Panc1 (cell line): ENCODE measurements at regions not wholly inside any gene's neighbourhood (a gene's known extent, or its start where the extent isn't known, plus 50 kb on each side); places are given as distances from the start of the nearest gene placed in this dataset.

Source experiments
- ATAC-seq: fragments of 200-7000 bp; cut with Tn5 transposase; 2 replicates; pipeline ENCODE4 v1.9.1; 2020; ENCODE audit warnings: mild to moderate bottlenecking, moderate library complexity
- BruUV-seq: library from RNA; stranded (reverse); fragments of 400-500 nt; replicated peaks from 2 replicates; lab custom pipeline; 2021; lab: Mats Ljungman, UMichigan
- CTCF ChIA-PET: fragments of 300-600 bp; sonication (Branson Sonifier 250); formaldehyde crosslinking; loops from one replicate; lab custom pipeline; 2022; ENCODE audit warnings: antibody characterized with exemption; lab: Charles Lee
- POLR2A ChIA-PET: fragments of 300-600 bp; sonication (Branson Sonifier 250); formaldehyde crosslinking; loops from one replicate; lab custom pipeline; 2022; ENCODE audit warnings: antibody characterized with exemption; lab: Charles Lee
- DNase-seq: peaks from one replicate; pipeline ENCODE4 v3.0.0-alpha.2; 2010; ENCODE audit warnings: low read depth, low spot score
- H3K27ac ChIP-seq: 2 replicates; pipeline ENCODE4 v1.5.1; 2011; ENCODE audit warnings: mild to moderate bottlenecking, low read length, inconsistent platforms
- H3K27me3 ChIP-seq: fragments of 200-500 bp; sonication (Bioruptor generic); 2 replicates; pipeline ENCODE4 v1.6.0; 2014; ENCODE audit warnings: low read length, inconsistent platforms; ENCODE audit not compliant: control insufficient read depth, insufficient read depth
- H3K36me3 ChIP-seq: fragments of 200-500 bp; sonication (Bioruptor generic); 2 replicates; pipeline ENCODE4 v1.5.1; 2014; ENCODE audit warnings: inconsistent platforms, mild to moderate bottlenecking, low read length, moderate library complexity; ENCODE audit not compliant: control insufficient read depth, insufficient read depth
- H3K4me1 ChIP-seq: 2 replicates; pipeline ENCODE4 v1.5.1; 2011; ENCODE audit warnings: inconsistent platforms, mild to moderate bottlenecking, low read length, moderate library complexity; ENCODE audit not compliant: control insufficient read depth, insufficient read depth
- H3K4me3 ChIP-seq, 2 experiments: 2 replicates each; pipeline ENCODE4 v1.5.1; 2011 to 2012; ENCODE audit warnings: low read depth in 2 of 2, low read length in 2 of 2, mild to moderate bottlenecking in 2 of 2, inconsistent platforms in 1 of 2, moderate library complexity in 1 of 2
- H3K9me3 ChIP-seq: fragments of 200-500 bp; sonication (Bioruptor generic); 2 replicates; pipeline ENCODE4 v1.5.1; 2014; ENCODE audit warnings: low read depth, mild to moderate bottlenecking, inconsistent platforms, low read length, moderate library complexity; ENCODE audit not compliant: control insufficient read depth, insufficient read depth
- POLR2AphosphoS5 ChIP-seq: IDR thresholded peaks from 2 replicates; pipeline ENCODE4 v1.6.1; 2012; ENCODE audit warnings: mild to moderate bottlenecking, low read depth, low read length, moderate library complexity
- SIN3A ChIP-seq: IDR thresholded peaks from 2 replicates; pipeline ENCODE4 v1.6.1; 2012; ENCODE audit warnings: low read depth, mild to moderate bottlenecking, low read length, moderate library complexity, borderline replicate concordance; ENCODE audit not compliant: insufficient read depth
- TCF7L2 ChIP-seq: IDR thresholded peaks from 2 replicates; pipeline ENCODE4 v1.6.1; 2011; ENCODE audit warnings: mild to moderate bottlenecking, low read depth, low read length, inconsistent platforms
- in situ Hi-C: cut with HindIII; loops from 2 replicates; pipeline ENCODE4 v1.10.0; 2016; ENCODE audit warnings: low sequenced_read_pairs, low pct_unique_long_range_greater_than_20kb
- intact Hi-C: fragments of 100-400 bp; cut with micrococcal nuclease; formaldehyde crosslinking; loops from one replicate; pipeline ENCODE4 v1.10.0; 2022; ENCODE audit not compliant: unreplicated experiment
- TF ChIP-seq, protein P1 (sequence below): fragments of 450-650 bp; IDR thresholded peaks from 2 replicates; pipeline ENCODE4 v1.5.1; 2017; ENCODE audit warnings: mild to moderate bottlenecking
- TF ChIP-seq, protein P2 (sequence below), 2 experiments: IDR thresholded peaks; 2 replicates each; pipeline ENCODE4 v1.6.1; 2011 to 2012; ENCODE audit warnings: low read depth in 2 of 2, control low read depth in 1 of 2, low read length in 1 of 2, mild to moderate bottlenecking in 1 of 2, moderate library complexity in 1 of 2; ENCODE audit not compliant: insufficient read depth in 1 of 2

DNA sequence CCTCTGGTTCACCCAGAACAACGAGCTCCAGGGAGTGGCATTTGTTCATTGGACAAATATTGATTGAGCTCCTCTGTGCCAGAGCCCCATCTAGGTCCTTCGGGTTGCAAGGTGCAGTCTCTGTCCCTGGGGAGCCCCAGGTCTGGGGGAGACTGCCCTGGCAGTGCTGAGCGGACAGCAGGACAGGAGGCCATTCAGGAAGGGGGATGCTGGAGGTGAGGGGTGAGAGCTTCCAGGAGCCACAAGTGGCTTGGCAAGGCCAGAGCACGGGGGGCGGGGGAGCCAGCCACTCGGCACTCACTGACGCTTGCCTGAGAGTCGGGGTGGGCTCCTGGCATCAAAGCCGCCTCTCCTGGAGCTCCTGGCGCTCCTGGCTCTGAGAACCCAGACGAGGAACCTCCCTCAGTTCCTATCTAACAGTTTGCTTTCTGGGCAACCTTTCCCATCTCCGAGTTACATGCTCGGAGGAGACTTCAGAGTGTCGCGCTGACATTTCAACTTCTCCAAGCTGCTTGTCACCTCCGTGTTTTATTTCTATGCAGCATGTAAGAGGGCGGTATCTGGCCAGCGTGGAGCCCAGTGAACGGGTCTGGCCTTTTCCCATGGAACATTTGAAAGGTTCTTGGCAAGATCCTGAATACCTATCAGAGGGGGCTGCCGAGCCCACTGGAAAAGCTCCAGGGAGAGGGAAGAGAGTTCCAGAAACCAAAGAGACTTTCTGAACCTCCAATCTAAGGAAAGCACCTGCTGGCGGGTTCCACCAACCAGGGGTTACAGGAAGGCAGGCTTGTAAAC, 62.0 kb upstream of the BCL11B start:
- Histone ChIP-seq H3K27me3 (peaks cover 8% of the 10 kb centered on the region), H3K9me3 (no peaks in the 10 kb centered on the region), H3K4me3 (no peak overlapping the region), H3K36me3 (no peaks in the 10 kb centered on the region), H3K27ac (no peak overlapping the region), H3K4me1 (no peaks in the 10 kb centered on the region)
- no peak for DNase-seq
- TF ChIP-seq, protein P1, sequence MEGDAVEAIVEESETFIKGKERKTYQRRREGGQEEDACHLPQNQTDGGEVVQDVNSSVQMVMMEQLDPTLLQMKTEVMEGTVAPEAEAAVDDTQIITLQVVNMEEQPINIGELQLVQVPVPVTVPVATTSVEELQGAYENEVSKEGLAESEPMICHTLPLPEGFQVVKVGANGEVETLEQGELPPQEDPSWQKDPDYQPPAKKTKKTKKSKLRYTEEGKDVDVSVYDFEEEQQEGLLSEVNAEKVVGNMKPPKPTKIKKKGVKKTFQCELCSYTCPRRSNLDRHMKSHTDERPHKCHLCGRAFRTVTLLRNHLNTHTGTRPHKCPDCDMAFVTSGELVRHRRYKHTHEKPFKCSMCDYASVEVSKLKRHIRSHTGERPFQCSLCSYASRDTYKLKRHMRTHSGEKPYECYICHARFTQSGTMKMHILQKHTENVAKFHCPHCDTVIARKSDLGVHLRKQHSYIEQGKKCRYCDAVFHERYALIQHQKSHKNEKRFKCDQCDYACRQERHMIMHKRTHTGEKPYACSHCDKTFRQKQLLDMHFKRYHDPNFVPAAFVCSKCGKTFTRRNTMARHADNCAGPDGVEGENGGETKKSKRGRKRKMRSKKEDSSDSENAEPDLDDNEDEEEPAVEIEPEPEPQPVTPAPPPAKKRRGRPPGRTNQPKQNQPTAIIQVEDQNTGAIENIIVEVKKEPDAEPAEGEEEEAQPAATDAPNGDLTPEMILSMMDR: no peak
- TF ChIP-seq SIN3A (no peak), TCF7L2 (no peak), POLR2AphosphoS5 (no peak)
- TF ChIP-seq, protein P2, sequence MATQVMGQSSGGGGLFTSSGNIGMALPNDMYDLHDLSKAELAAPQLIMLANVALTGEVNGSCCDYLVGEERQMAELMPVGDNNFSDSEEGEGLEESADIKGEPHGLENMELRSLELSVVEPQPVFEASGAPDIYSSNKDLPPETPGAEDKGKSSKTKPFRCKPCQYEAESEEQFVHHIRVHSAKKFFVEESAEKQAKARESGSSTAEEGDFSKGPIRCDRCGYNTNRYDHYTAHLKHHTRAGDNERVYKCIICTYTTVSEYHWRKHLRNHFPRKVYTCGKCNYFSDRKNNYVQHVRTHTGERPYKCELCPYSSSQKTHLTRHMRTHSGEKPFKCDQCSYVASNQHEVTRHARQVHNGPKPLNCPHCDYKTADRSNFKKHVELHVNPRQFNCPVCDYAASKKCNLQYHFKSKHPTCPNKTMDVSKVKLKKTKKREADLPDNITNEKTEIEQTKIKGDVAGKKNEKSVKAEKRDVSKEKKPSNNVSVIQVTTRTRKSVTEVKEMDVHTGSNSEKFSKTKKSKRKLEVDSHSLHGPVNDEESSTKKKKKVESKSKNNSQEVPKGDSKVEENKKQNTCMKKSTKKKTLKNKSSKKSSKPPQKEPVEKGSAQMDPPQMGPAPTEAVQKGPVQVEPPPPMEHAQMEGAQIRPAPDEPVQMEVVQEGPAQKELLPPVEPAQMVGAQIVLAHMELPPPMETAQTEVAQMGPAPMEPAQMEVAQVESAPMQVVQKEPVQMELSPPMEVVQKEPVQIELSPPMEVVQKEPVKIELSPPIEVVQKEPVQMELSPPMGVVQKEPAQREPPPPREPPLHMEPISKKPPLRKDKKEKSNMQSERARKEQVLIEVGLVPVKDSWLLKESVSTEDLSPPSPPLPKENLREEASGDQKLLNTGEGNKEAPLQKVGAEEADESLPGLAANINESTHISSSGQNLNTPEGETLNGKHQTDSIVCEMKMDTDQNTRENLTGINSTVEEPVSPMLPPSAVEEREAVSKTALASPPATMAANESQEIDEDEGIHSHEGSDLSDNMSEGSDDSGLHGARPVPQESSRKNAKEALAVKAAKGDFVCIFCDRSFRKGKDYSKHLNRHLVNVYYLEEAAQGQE (IDR thresholded peaks at IDR 0.05; ENCODE audit: insufficient read depth in 1 of 2, low read depth in 2 of 2, low read length in 1 of 2): no peak
- intact Hi-C loops: no loop called here
- in situ Hi-C loops: no loop called here
- no peak for ATAC-seq
- ChIA-PET CTCF (interaction anchor here (1.9 kb wide), 1 partner anchor 14 kb away, joined by 6 read pairs; no protein-coding TSS in a partner anchor), POLR2A (no interaction called here)
- no TSS peak for BruUV-seq

DNA sequence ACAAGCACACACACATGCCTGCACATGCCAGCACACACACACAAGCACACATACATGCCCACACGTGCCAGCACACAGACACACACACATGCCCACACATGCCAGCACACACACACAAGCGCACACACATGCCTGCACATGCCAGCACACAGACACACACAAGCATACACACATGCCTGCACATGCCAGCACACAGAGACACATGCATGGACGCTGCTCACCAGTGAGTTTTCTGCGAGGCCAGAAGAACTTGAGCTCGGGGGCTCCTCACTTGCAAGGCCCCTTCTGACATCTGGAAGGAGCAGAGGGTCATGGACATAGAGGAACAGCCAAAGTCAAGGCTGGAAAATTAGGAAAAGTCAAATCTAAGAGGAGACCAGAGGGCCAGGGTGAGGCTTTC, 61.2 kb upstream of the BCL11B start:
- CTCF ChIA-PET: interaction anchor here (1.9 kb wide), 1 partner anchor 13 kb away, joined by 6 read pairs; no protein-coding TSS in a partner anchor
- POLR2A ChIA-PET: no interaction called here
- no peak overlapping the region for H3K4me3 ChIP-seq
- in situ Hi-C loops (no loop called here), intact Hi-C loops (no loop called here)
- DNase-seq (no peak), ATAC-seq (no peak)
- peaks cover 3% of the 10 kb centered on the region for H3K27me3 ChIP-seq
- H3K4me1 ChIP-seq: no peaks in the 10 kb centered on the region
- no peak overlapping the region for H3K27ac ChIP-seq
- no peak for TF ChIP-seq POLR2AphosphoS5
- TF ChIP-seq, protein P1: no peak
- TF ChIP-seq, protein P2 (IDR thresholded peaks at IDR 0.05; ENCODE audit: insufficient read depth in 1 of 2, low read depth in 2 of 2, low read length in 1 of 2): no peak
- no peak for TF ChIP-seq TCF7L2
- TF ChIP-seq SIN3A: no peak
- H3K36me3 ChIP-seq: no peaks in the 10 kb centered on the region
- no peaks in the 10 kb centered on the region for H3K9me3 ChIP-seq
- no TSS peak for BruUV-seq
